T-helper 2 cell treated with Interferon-gamma antibody and Interleukin-4, amounts not matched to agents 100 ng/mL and 5 ng/mL, for 36 hours (primary cell): ENCODE measurements at regions not wholly inside any gene's neighbourhood (a gene's known extent, or its start where the extent isn't known, plus 50 kb on each side); places are given as distances from the start of the nearest gene placed in this dataset.

Experiments used
- intact Hi-C: fragments of 100-400 bp; cut with micrococcal nuclease; formaldehyde crosslinking; loops from one replicate; pipeline ENCODE4 v1.15.1; 2023

DNA sequence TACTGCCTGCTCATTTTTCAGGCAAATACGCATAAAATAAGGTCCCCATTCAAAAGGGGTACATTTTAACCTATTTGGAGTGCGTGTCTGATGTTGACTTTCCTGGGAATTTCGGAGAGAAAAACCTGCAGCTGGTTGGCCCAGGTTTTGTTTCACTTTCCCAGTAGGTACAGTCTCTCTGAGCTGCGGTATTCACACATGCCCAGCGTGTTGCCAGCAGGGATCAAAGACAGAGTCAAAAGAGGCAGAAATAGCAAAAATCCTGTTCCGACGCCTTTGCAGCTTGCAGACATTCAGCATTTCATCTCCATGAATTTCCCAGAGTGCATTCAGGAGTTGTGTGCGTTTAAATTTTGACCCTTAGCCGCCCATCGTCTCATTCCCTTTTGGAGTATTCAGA lies 855.4 kb upstream of the CELF4 start:
- intact Hi-C loops: no loop called here

DNA sequence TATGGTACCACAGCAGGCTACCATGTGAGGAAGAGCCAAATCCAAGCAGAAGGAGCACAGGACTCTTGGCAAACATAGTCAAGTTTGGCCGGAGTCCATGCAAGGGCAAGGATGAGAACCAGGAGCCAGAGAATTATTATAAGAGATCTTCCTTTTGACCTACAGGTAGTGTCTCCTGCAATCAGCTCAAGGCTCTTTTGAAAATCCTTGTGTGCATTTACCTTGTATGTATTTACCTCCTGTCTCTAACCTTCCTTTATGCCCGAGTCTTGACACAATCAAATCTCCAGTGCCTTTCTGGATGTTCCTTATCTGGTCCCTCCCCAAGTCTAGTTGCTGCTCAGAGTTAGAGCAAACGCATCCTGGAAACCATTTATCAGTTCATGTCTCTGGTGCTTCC lies 855.0 kb upstream of the CELF4 start:
- intact Hi-C loops: no loop called here

DNA sequence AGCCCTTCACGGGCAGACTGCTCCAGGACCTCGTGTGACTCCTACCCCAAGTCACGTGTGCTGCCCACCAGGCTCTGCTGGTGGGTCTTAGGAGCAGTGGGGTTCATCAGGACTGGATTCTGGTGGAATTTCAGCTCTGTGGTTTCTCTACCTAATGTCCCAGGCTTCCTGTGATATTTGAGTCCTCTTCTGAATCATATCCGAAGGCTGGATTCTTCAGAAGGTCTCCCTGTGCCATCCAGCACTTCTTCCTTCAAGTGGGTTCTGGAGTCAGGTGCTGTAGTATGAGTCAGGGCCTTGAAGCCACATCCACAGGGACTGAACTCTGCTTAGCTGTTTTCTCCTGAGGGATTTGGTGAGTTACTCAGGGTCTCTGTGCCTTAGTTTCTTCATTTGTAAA lies 850.2 kb upstream of the CELF4 start:
- intact Hi-C loops: no loop called here

DNA sequence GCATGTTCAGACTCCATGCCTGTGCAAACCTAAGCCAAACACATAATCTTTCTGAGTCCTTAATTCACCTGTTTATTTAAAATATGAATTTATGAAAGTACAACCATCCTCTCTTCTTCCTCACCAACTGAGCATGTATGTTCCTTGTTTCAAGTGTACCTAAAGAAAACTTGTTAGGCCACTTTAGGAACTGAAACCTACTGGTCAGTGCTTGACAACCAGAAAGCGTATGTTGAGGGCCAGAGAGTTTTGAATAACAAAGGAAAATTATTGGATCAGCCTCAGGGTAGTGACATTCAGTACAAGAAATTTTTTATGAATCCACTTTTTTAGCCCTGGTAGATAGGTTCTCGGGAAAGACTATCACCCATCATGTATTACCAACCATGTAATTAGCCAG lies 847.6 kb upstream of the CELF4 start:
- intact Hi-C loops: no loop called here

DNA sequence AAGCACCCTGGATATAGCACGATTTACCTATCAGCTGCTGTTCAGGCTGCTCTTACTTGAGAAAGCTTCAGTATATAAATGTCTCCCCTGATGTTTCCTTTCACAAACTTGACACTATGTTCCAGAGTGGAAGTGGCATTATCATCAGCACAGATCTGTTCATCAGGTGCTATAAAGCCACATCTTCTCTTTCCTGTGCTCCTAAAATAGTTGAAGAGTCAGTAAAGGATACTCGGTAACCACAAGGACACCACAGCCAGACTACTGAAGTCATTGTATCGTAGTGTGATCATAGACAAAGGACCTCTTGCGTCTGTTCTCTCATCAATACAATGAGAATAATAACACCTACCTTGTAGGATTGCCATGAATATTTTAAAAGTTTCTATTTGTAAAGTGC lies 841.0 kb upstream of the CELF4 start:
- intact Hi-C loops: no loop called here

DNA sequence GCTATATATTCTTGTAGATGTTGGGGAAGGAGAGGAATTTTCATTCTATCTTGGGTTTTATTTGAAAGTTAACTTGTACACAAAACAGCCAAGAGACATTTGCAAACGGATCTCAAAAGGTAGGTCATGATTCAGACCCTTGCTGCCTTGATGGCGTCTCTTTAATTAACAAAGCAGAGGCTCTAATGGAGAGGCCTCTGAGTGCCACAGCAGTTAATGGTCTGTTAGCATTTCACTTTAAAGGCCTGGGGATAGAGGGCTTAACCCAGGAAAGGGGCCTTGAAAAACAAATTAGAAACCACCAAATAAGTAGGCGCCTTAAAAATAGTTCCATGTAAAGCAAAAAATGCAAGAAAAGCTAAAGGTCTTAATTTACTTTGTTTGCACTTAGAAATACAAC lies 836.9 kb upstream of the CELF4 start:
- intact Hi-C loops: no loop called here

DNA sequence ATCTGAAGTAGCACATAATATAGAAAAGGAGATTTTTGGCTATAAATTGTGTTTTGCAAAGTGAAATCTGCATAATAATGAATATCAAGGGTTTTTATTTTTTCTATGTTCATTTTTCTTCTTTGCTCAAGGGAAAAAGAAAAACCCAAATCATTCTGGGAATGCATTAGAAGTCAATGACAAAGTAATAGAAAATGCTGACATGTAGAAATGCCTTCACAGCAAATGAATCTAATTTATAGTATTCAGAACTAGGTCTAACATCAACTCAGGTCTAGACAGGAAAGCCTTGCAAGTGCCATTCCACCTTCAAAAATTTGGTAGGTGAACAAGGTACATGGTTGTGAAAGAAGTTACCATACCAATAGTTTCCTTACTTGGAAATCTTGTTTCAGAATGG lies 831.5 kb upstream of the CELF4 start:
- intact Hi-C loops: no loop called here

DNA sequence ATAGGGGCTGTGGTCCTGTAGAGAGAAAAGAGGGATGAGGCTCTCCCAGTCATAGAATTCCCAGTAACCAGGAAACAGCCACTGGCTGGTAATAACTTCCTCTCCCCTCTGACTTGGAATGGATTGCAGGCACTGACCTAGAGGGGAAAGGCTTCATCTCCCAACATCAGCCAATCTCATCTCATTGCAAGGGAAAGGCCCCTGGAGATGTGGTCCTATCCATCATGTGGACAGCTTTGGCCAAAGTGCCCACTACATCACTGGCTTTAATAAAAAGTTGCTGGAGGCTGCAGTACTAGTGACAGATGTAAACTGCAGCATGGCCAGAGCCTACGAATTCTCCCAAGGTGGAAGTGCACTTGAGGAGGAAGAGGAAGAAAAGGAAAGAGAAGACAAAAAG lies 820.5 kb upstream of the CELF4 start:
- intact Hi-C loops: no loop called here

DNA sequence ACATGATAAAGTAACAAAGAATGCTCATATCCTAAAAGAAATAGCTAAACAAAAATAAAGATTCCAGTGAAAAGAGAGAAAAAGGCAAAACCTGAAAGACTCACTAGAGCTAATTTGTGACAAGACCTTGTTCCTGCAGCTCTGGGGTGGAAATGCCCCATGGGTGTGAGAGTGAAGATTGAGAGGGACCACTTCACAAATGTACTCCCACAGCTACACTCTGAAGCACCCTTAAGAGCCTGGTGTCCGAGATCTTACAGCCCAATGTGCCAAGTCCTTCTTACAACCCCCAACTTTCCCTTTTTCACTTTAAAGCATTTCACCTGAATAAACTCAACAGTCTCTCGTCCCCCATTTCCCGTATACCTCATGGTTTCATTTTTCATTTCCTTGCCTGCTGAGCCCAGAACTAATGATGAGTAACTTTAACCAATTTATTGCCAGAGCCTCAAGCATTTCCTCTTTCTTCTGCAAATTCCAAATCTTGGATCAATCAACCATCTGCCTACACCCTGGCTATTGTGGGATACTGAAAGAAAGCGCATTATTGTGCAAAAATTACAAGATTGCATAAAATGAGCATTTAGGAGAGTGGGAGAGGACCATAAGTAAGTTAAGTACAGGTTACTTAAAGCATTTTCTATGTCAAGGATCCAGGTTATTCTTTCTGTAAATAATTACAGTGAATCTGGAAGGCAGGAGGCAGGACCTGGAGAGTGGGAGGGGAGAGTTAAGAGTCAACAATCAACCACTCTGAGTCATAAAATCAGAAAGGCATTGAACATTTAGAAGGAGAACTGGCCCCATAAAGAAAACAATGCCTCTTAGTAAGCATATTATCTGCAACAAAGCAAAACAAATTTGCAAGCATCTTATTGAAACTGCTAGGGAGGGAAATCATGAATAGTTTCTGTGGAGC lies 804.4 kb upstream of the CELF4 start:
- intact Hi-C loops: no loop called here

DNA sequence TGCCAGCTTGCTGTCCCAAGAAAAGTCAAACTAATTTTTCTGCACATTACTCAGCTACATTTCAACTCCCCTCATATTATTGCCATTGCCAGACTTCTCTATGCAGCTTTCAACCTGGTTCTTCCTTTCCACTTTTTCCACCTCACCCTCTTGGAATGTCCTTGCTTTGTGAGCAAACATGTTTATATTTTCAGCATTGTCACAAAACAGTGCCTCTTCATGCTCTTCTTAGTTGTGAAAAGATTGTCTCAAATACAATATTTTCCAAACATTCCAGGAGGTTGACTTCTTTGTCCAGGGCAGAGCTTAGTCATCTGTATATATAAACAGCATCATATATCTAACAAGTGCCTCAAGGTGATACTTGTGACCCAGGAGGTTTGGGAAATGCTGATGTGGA lies 803.3 kb upstream of the CELF4 start:
- intact Hi-C loops: no loop called here

DNA sequence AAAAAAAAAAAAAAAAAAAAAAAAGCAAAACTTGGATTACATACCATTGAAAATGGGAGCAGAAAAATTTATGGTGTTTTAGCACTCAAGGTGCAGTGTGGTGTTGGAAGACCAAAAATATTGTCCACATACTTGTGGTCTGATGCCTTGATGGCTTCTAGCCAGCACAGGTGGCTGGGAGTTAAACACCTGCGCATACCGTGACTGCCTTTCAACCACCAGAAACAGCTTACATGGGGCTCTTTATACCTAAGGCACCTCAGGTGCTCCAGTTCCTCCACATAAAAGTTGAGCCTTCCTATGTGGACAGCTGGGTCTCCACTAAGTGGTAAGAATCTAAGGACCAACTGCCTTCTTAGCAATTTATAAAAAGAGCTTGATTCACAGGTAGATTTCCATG lies 802.6 kb upstream of the CELF4 start:
- intact Hi-C loops: no loop called here

DNA sequence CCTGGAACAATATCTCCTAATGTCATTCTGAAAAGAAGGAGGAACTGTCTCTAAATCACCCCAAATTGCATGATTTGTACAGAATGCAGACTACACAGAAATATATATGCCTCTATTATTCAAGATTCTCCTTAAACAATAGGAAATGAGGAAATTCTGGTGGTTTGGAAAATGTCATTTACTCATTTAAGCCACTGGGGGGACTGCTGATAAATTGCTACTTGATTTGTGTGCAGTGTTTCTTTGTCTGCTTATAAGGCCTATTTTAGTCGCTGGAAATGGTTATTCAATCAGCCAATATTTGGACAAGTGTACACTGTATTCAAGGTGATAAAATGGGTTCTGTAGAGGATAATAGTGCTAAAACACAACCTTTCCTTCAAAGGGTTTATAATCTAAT lies 801.9 kb upstream of the CELF4 start:
- intact Hi-C loops: no loop called here

DNA sequence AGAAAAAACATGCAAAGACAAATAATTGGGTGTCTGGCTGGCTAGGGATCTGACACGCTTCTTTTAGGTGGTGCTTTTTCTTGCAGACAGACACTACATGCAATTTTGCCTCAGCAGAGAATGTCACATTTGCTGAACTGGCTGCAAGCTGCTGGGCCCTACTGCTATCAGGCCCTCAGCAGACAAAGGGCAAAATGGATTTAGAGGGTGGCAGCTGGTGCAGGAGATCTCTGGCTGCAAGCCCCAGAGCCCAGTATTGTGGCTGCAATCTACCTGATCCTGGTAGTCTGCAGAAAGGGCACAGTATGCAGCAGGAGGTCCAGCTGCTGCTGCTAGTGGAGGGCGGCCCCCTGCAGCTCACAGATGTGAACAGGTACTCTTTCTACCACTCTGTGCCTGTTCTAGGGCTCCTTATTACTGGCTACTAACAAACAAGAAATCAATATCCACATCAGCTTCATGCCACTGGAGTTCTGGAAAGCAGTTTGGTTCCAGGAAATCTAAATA lies 796.7 kb upstream of the CELF4 start:
- intact Hi-C loops: no loop called here

DNA sequence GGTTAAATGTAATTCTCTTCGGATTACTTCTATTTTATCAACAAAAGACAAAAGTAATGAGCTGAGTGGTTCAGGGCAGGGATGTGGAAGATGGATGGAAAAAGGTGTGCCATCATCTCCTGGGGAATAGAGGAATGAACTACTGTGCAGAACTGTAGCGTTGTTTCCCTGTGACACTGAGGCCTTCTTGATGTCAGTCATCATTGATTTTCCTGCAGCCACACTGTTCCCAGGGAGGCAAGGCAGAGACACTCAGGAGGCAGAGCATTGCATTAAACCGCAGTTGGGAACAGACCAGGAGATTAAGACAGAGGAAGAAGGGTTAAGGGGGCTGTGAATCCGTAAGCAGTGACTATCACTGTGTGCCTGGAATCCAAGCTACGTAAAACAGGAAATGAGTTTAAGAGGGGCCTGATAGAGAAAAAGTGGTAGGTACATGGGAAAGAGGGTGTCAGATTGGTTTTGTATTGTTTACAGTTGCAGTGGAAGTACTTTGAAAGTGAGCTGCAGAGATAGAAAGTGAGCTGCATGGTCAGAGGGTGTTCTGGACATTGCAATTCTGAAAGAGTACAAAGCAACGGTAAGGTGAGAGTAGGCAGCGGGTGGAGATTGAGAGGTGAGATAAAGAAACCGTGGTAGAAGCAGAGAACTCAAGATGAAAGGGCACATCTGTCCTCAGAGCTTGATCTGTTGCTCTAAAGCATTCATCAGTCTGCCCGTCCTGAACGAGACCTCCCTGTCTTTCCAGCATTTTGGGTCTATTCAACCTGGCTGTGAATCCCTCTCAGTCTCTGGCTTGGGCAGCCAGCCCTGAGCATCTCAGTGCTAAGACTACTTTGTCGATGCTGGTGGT lies 793.4 kb upstream of the CELF4 start:
- intact Hi-C loops: no loop called here

DNA sequence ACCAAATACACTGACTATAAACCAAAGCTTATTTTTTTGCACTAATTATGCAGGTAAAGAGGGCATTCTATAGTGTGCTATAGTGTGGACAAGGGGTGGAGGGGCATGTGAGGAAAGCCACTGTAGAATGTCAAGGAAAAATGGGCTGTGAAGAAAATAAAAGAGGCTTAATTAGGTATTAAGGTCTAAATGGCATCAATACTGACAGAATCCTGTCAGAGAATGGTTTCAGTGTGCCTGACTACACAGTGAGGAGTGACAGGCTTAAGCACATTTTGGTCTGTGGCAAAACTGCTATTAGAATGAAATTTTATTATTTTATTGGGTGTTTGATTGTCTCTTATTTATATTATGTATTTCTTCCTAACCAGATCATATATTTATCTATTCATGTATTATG lies 787.6 kb upstream of the CELF4 start:
- intact Hi-C loops: no loop called here

DNA sequence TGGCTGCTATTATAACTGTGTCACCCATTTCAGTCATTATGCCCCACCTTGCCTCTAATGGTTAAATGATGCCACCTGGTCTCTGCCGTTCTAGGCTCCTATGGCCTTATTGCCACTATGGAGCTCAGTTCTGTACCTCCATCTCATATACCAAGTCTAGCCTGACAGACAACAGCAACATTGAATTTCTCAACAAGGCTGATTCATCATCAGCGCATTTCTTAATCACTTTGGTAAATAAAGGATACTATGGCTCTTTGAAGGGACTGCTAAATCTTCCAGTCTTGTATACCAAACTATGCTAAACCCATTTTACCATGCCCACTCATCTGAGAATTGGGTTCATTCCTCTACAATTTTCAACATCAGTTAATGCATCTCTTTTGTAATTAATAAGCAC lies 784.5 kb upstream of the CELF4 start:
- intact Hi-C loops: no loop called here

DNA sequence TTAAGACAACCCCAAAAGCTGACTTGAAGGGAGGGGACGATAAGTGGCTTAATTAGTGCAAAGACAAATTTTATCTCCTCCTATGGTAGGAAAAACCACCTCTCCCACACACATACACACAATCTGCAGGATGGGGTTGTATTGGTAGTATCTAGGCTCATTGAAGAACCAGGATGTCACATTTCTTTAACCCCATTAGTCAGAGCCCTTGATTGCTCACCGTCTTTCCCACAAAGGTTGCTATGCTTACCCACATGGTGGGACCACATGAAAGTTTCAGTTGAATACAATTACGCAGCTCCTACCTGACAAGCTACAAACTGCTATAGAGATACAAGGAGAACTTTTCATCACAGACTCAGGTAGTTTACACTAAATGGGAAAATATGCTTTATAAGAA lies 765.0 kb upstream of the CELF4 start:
- intact Hi-C loops: no loop called here

DNA sequence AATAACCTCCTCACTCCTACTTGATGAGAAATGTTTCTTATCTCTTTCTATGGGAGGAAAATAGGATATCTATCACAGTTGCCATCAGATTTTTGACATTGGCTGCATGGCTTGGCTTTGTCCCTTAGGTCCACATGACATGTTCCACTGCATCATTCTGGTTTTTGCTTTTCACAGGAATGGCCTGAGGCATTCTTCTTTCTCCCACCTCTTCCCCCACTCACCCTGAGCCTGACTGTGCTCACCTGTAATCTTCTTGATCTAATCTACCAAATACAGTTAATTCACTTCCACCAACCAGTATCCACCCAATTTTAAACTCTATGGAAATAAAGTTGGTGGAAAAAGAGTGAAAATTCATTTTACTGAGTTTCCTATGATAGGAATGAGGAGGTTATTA lies 763.5 kb upstream of the CELF4 start:
- intact Hi-C loops: no loop called here

DNA sequence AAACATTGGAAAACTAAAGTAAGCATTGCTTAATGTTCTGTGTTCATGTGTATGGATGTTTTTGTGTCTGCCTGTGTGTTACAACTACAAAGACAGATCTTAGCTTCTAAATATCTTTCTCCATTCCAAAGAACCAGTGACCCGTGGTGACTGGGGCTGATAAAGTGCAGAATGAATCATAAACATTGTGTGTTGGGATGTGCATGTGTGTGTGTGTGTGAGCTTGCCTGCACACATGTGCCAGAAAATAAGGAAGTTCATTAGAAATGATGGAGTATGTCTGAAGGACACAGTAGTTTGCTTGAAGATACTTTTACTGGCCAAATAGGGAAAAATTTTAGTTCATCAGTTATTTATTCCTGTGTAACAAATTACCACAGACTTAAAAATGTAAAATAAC lies 756.6 kb upstream of the CELF4 start:
- intact Hi-C loops: no loop called here

DNA sequence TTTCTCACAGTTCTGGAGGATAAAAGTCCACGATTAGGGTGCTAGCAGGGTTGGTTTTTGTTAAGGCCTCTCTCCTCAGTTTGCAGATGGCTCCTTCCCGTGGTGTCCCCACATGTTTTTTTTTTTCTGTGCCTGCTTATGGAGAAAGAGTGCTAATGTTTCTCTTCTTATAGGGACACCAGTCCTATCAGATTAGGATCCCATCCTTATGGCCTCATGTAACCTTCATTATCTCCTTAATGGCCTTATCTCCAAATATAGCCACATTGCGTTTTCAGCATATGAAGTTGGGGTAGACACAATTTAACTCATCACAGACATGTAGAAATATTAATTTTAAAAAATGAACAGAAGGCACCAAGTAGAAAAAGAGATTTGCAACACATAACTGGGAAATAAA lies 755.7 kb upstream of the CELF4 start:
- intact Hi-C loops: no loop called here

DNA sequence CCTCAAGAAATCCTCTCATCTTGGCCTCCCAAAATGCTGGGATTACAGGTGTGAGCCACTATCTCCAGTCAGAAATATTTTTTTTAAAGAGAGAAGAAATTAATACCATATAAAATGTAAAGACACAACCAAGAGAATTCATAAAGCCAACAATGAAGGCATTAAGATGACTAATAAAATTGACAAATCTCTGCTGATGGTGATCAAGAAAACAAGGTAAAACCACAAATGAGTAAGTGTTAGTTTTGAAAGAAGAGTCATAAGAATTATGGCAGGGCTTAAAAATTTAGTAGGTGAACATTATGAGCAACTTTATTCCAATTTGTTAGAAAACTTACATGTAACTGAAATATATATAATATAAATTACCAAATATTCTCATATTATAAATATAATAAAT lies 752.8 kb upstream of the CELF4 start:
- intact Hi-C loops: no loop called here

DNA sequence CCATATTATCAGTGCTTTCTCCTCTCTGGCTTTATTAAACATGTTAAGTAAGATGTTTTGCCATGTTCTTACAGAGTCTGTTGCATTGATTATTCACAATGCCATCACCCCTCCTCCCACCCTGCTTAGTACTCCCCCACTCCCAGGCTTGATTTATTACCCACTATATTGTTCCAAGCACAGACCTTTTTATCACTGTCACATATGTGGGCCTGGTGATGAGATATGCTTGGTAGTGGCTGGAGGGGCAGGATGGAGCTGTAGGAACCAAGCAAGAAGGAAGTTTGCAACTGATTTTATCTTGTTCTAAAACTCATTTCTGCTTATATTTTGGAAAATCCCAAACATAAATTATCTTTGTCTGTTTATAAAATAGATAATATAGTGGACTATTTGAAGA lies 748.2 kb upstream of the CELF4 start:
- intact Hi-C loops: no loop called here

DNA sequence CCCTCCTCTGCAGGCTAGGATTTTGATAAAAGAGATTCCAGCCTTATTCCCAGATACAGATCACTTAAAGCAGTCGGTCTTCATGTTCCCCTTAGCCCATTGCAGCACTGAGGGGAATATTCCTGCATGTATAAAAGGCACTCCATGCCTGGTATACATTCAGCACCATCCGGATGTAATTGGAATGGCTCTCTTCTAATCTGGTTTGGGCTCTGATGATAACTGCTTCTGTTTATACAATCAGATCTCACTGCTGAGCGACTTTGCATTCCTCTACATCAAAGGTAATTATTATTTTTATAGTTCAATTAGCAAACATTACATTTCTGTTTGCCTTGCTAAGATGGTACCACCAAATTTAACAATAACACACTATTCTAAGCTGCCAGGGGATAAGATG lies 746.9 kb upstream of the CELF4 start:
- intact Hi-C loops: no loop called here
